T-helper 2 cell treated with Interferon-gamma antibody and Interleukin-4, amounts not matched to agents 5 μg/mL and 100 μg/mL, for 36 hours (primary cell): ENCODE measurements at regions not wholly inside any gene's neighbourhood (a gene's known extent, or its start where the extent isn't known, plus 50 kb on each side); places are given as distances from the start of the nearest gene placed in this dataset.
"Not testable (repeated sequence)": the region's sequence is repeated elsewhere in the genome, so short reads cannot be mapped to it uniquely, and the experiment has no call there.

ENCODE experiments used
- DNase-seq: peaks from one replicate; pipeline ENCODE4 v3.0.0; 2021; ENCODE audit warnings: low spot score
- H3K27ac Mint-ChIP-seq: one replicate; pipeline ENCODE4 v1.8.0; 2021; ENCODE audit warnings: mild to moderate bottlenecking, mixed read lengths
- H3K27me3 Mint-ChIP-seq: one replicate; pipeline ENCODE4 v1.8.0; 2021; ENCODE audit warnings: low read depth, mixed read lengths
- H3K36me3 Mint-ChIP-seq: one replicate; pipeline ENCODE4 v1.8.0; 2021; ENCODE audit warnings: low read depth, mixed read lengths
- H3K4me1 Mint-ChIP-seq: one replicate; pipeline ENCODE4 v1.8.0; 2021; ENCODE audit warnings: low read depth, mixed read lengths
- H3K4me3 Mint-ChIP-seq: one replicate; pipeline ENCODE4 v1.8.0; 2022; ENCODE audit warnings: mild to moderate bottlenecking, moderate library complexity, mixed read lengths
- H3K9me3 Mint-ChIP-seq: one replicate; pipeline ENCODE4 v1.8.0; 2021; ENCODE audit warnings: mixed read lengths

DNA sequence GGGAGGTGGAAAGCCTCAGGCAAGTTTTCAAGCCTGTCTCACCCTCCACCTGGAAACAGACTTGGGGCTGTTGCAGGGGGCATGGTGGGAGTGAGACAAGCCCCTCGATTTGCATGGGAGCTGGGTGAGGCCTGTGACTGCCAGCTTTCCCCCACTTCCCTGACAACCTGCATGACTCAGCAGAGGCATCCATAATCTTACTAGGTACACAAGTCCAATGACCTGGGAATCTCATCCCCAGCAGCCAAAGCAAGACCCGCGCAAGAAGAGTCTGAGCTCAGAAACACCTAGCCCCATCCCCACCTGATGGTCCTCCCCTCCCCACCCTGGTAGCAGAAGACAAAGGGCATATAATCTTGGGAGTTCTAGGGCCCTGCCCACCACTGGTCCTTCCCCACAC is 136.9 kb upstream of the POMZP3 start:
- not testable (repeated sequence) for DNase-seq, H3K4me3 Mint-ChIP-seq, H3K4me1 Mint-ChIP-seq, H3K27me3 Mint-ChIP-seq, H3K36me3 Mint-ChIP-seq, H3K9me3 Mint-ChIP-seq, H3K27ac Mint-ChIP-seq

DNA sequence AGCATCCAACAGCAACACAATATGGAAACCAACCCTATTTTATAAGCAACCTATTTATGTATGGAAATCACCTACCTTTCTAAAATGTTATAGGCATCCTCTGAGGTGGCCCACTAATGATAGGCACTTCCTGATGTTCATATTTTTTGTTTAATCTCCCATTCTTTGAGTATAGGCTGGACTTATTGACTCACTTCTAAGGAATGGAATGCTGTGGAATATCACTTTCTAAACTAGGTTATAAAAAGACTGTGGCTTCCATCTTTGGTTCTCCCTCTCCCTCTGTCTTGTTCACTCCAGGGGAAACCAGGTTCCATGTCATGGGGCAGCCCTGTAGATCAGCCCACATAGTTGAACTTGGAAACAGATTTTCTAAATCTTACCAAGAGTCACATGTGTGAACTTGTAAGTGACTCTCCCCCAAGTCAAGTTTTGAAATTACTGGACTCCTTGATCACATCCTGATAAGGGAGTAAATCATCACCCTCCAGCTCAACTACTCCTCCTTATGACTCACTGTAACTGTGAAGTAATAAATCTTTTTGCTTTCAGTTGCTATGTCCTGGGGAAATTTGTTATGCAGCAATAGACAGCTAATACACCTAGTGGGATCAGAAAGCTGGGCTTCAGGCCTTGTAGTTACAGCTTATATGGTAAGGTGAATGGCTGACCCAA is 133.6 kb upstream of the POMZP3 start:
- DNase-seq, H3K4me3 Mint-ChIP-seq, H3K27ac Mint-ChIP-seq: not testable (repeated sequence)

DNA sequence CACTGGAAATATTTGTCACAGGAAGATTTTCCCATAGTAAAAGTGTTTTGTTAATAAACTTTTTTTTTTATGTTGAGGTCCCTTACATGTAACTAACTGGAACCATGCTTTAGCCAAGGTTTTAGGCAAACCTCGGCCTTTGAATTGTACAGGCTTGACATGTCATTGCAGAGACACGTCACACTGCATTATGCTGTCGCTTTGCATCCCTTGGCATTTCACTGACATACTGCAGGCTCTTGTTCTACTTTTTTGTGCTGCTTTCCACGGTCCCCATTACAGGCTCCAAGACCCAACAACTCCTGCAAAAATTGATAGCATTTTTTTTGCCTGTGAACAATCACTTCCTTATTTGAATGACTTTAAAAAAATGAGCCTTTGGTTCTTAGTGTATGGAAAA is 112.5 kb upstream of the POMZP3 start:
- not testable (repeated sequence) for H3K27ac Mint-ChIP-seq, H3K4me1 Mint-ChIP-seq, H3K4me3 Mint-ChIP-seq, DNase-seq, H3K36me3 Mint-ChIP-seq, H3K27me3 Mint-ChIP-seq, H3K9me3 Mint-ChIP-seq

More for the DNA sequence above, 133.6 kb upstream of the POMZP3 start:
- H3K27me3 Mint-ChIP-seq, H3K9me3 Mint-ChIP-seq, H3K4me1 Mint-ChIP-seq, H3K36me3 Mint-ChIP-seq: not testable (repeated sequence)

DNA sequence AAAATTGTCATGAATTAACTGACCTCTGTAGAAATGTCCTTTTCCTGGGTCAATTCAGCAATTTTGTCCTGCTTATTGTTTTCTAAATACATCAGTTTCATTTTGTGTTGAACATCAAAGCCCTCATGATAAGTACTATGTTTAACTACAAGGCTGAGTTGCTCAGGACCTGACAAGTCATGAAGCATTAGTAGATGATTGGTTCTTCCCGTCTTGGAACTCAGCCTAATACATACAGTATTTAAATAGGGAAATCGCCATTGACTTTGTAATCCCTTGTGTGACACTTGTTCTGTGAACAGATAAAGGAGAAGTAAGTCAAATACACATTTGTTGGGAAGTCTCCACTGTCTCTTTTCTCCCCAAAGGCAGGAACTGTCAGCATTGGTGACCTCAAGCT is 109.6 kb upstream of the POMZP3 start:
- not testable (repeated sequence) for H3K27me3 Mint-ChIP-seq, H3K36me3 Mint-ChIP-seq, H3K9me3 Mint-ChIP-seq, H3K4me3 Mint-ChIP-seq, H3K4me1 Mint-ChIP-seq, H3K27ac Mint-ChIP-seq, DNase-seq

DNA sequence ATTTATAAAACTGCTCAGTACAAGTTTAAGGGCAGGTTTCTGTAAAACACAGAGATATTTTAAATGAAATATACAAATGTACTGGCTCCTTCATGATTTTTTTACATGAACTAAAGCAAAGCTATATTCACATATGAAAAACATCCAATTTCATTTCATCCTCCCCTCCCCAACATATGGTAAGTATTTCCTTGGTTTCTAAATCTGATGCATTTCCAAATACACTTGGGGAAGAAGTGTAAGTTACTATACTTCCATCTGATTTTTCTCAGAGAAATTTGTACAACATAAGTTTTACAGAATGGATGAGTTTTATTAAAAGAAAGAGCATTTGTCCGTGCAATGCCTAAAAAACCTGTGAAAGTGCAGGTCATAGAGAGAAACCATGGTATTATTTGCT is 109.0 kb upstream of the POMZP3 start:
- H3K27me3 Mint-ChIP-seq, H3K36me3 Mint-ChIP-seq, H3K4me3 Mint-ChIP-seq, DNase-seq, H3K4me1 Mint-ChIP-seq, H3K27ac Mint-ChIP-seq, H3K9me3 Mint-ChIP-seq: not testable (repeated sequence)

DNA sequence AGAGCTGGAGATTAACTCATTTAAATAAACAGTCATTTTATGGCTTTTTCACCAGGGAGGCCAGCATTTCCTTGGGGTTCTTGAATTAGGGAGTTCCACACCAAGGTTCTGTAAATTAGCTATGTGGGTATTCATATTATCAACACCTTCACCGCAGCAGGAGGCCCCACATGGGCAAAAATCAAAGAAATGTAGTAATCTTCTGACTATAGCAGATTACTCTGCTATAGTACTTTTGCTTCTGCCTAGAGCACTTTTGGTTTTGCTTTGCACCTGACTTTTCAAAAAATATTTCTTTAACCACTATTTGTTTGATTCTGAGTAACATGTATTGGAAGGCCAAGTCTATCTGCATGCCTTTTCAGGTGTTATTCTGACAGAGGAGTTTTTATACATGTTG is 108.6 kb upstream of the POMZP3 start:
- not testable (repeated sequence) for H3K27ac Mint-ChIP-seq, H3K9me3 Mint-ChIP-seq, H3K4me1 Mint-ChIP-seq, H3K27me3 Mint-ChIP-seq, DNase-seq, H3K36me3 Mint-ChIP-seq, H3K4me3 Mint-ChIP-seq

DNA sequence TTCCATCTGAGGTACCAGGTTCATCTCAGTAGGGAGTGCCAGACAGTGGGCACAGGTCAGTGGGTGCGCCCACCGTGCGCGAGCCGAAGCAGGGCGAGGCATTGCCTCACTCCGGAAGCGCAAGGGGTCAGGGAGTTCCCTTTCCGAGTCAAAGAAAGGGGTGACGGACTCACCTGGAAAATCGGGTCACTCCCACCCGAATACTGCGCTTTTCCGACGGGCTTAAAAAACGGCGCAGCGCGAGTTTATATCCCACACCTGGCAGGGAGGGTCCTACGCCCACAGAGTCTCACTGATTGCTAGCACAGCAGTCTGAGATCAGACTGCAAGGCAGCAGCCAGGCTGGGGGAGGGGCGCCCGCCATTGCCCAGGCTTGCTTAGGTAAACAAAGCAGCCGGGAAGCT is 101.5 kb upstream of the POMZP3 start:
- H3K27ac Mint-ChIP-seq, H3K4me1 Mint-ChIP-seq, DNase-seq, H3K36me3 Mint-ChIP-seq, H3K27me3 Mint-ChIP-seq, H3K9me3 Mint-ChIP-seq, H3K4me3 Mint-ChIP-seq: not testable (repeated sequence)

DNA sequence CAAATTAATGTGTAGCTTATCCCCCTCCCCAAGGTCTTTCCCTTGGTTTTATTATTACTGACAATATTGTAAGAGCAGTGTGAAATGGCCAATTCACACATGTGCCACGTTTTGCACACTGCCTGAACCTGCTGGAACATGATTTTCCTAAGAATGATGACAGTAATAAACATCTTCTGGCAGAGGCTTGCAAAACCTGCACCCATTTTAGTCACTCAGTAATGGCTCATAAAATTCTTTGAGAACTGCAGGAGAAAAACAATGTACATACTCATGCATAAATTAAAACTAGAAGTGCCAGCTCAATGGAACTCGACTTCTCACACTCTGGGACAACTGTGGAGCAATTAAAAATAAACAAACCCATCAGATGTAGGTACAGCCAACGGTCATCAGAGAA is 96.8 kb upstream of the POMZP3 start:
- H3K27ac Mint-ChIP-seq, H3K9me3 Mint-ChIP-seq, H3K36me3 Mint-ChIP-seq, H3K4me1 Mint-ChIP-seq, DNase-seq, H3K4me3 Mint-ChIP-seq, H3K27me3 Mint-ChIP-seq: not testable (repeated sequence)

DNA sequence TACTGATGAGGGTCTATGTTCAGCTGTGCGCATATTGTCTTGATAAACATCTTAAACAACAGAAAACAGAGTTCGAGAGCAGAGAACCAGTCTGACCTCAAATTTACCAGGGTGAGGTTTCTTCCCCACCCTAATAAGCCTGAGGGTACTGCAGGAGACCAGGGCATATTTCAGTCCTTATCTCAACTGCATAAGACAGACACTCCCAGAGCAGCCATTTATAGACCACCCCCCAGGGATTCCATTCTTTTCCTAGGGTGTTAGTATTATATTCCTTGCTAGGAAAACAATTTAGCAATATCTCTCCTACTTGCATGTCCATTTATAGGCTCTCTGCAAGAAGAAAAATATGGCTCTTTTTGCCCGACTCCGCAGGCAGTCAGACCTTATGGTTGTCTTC is 89.5 kb upstream of the POMZP3 start:
- peaks cover 14% of the 10 kb centered on the region for H3K9me3 Mint-ChIP-seq
- not testable (repeated sequence) for H3K27ac Mint-ChIP-seq, H3K4me3 Mint-ChIP-seq, H3K4me1 Mint-ChIP-seq, DNase-seq, H3K27me3 Mint-ChIP-seq, H3K36me3 Mint-ChIP-seq

DNA sequence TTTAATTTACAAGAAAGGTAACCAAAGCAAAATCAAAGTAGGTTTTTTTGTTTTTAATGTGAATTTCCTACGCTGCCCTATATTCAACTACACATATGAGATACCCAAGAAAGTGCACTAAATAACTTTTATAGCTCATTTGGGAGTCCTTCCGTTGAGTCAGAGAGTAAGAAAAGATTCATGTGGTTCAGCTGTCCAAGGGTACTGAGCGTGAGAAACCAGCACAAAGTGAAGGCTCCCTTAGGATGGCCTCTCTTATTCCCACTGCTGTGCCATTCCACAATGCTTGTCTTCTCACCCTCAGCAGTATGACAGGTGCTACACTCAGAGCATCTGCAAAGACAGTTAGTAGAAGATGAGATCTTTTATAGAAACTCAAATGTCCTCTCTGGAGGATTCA is 85.8 kb upstream of the POMZP3 start:
- not testable (repeated sequence) for H3K36me3 Mint-ChIP-seq, H3K27ac Mint-ChIP-seq, H3K27me3 Mint-ChIP-seq, H3K4me1 Mint-ChIP-seq, DNase-seq, H3K4me3 Mint-ChIP-seq
- peaks cover 14% of the 10 kb centered on the region for H3K9me3 Mint-ChIP-seq

DNA sequence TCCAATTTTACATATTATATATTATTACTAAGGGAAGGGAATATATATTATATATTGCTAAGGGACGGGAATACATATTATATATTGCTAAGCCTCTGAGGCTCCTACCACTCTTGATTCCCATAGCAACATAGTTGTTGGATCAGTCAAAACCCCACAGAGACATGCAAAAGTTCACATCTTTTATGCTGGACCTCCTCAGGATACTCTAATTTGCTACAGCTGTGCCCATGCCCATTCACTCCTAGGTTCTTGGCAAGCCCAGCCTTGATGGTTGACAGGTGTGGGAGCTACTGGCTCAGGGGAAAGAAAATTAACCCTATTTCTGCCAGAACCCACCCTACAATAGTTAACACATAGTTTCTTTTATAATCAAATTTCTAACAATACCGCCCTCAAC is 84.6 kb upstream of the POMZP3 start:
- not testable (repeated sequence) for H3K27ac Mint-ChIP-seq, H3K4me3 Mint-ChIP-seq, H3K36me3 Mint-ChIP-seq, H3K9me3 Mint-ChIP-seq, DNase-seq, H3K4me1 Mint-ChIP-seq, H3K27me3 Mint-ChIP-seq

DNA sequence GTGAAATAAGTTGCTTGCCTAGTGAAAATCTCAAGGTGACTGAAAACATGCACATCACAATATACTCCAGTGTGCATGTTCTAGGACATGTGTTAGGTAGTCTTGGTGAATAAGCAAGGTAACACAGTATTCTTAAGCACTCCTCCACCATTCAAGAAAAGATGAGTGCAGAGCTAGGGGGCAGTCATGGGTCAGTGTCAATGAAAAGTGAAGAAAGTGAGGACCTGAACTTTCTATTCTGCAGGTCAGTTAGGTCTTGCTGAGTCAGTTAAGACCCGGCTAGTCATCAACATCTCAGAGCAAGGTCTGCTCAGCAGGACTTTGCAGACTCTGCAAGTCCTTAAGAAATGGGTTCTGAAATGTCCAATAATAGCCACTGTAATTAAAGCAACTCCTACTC is 82.6 kb upstream of the POMZP3 start:
- not testable (repeated sequence) for H3K27ac Mint-ChIP-seq, DNase-seq, H3K27me3 Mint-ChIP-seq, H3K36me3 Mint-ChIP-seq, H3K4me3 Mint-ChIP-seq, H3K9me3 Mint-ChIP-seq, H3K4me1 Mint-ChIP-seq

DNA sequence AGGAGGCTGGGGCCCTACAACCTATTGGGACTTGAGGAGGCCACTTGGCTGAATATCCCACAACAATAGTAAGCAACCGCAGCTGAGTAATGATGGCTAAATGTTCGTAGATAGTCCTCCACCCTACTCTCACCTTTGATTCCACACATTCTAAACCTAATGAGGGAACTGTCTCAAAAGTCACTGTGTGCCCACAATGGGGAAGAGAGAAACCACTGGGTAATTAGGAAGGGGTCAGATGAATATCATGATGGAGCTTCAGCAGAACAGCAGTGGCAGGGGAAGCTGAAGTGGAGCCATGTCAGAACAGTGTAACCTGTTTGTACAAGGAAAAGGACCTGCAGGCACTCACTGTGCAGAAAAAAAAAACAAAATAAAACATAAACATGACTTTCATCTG is 81.4 kb upstream of the POMZP3 start:
- H3K4me1 Mint-ChIP-seq, H3K4me3 Mint-ChIP-seq, H3K27ac Mint-ChIP-seq, DNase-seq, H3K9me3 Mint-ChIP-seq, H3K27me3 Mint-ChIP-seq, H3K36me3 Mint-ChIP-seq: not testable (repeated sequence)

DNA sequence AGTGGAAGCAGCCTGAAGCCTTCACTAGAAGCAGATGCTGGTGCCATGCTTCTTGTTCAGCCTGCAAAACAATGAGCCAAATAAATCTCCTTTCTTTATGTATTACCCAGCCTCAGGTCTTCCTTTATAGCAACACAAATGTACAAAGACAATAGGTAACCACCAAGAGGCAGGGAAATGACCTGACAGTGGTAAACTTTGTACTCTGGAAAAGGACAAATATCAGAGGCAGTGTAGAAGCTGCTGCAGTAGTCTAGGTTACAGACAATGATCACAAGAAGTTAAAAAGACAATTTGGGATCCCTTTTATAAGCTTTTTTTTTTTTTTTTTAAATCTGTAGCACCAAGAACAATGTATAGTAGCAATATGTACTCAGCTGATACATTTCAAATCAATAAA is 76.7 kb upstream of the POMZP3 start:
- H3K27me3 Mint-ChIP-seq, result not testable (repeated sequence)

DNA sequence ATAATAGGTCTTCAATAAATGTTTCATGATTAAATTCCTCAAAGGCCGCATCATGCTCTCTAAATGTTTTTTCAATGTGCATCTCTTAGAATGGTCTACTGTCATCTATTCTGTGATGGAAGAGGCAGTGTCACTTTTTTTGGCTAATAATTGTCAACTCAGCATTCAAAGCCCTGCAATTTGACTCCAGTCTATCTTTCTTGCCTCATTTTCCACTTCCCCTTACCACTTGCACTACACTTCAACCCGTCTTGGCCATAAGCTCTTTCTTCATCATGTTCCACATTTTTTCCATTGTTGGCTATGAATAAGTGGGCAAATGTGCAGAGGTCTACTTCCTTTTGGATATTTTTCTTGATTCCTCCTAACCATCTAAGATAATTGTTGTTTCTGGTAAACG is 59.2 kb upstream of the POMZP3 start:
- not testable (repeated sequence) for DNase-seq, H3K4me1 Mint-ChIP-seq

More for the DNA sequence above, 76.7 kb upstream of the POMZP3 start:
- not testable (repeated sequence) for H3K4me1 Mint-ChIP-seq, H3K4me3 Mint-ChIP-seq, H3K9me3 Mint-ChIP-seq, H3K27ac Mint-ChIP-seq, DNase-seq, H3K36me3 Mint-ChIP-seq

More for the DNA sequence above, 59.2 kb upstream of the POMZP3 start:
- H3K27ac Mint-ChIP-seq, H3K36me3 Mint-ChIP-seq, H3K4me3 Mint-ChIP-seq, H3K9me3 Mint-ChIP-seq: not testable (repeated sequence)
- H3K27me3 Mint-ChIP-seq, result peaks cover 11% of the 10 kb centered on the region
